ENCODE measurements at regions not wholly inside any gene's neighbourhood (a gene's known extent, or its start where the extent isn't known, plus 50 kb on each side); places are given as distances from the start of the nearest gene placed in this dataset.

DNA sequence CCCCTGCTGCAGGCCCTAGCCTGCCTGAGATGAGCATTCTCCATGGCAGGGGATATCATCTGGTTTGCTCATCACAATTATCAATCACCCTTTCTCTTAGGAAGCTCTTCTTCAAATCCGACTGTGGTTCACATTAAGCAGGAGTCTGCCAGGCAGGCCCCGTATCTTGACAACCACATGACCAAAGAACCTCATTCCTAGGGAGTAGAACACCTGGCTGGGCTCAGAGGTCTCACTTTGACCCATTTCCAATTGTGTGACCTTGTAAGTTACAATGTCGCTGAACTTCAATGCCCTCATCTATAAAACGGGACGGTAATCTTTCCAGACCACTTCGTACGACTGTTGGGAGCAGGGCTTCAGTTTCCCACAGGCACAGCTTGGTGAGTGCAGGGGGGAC is 156.4 kb upstream of the PCBD1 start:
- Histone ChIP-seq H3K4me1 (no peaks in the 10 kb centered on the region), H3K9me3 (no peaks in the 10 kb centered on the region), H3K36me3 (ENCODE audit: control insufficient read depth, insufficient read depth, low read length) (no peaks in the 10 kb centered on the region), H3K27me3 (replicated peaks; ENCODE audit: control insufficient read depth, insufficient read depth, low read length) (peaks cover 2% of the 10 kb centered on the region), H3K4me3 (ENCODE audit: low read depth, low read length) (no peak overlapping the region)
- ChIA-PET POLR2A (no interaction called here), CTCF (no interaction called here)
- DNase-seq: no peak
- no peak overlapping the region for H3K4me3 Mint-ChIP-seq (ENCODE audit: unreplicated experiment)
- TF ChIP-seq, protein P1, sequence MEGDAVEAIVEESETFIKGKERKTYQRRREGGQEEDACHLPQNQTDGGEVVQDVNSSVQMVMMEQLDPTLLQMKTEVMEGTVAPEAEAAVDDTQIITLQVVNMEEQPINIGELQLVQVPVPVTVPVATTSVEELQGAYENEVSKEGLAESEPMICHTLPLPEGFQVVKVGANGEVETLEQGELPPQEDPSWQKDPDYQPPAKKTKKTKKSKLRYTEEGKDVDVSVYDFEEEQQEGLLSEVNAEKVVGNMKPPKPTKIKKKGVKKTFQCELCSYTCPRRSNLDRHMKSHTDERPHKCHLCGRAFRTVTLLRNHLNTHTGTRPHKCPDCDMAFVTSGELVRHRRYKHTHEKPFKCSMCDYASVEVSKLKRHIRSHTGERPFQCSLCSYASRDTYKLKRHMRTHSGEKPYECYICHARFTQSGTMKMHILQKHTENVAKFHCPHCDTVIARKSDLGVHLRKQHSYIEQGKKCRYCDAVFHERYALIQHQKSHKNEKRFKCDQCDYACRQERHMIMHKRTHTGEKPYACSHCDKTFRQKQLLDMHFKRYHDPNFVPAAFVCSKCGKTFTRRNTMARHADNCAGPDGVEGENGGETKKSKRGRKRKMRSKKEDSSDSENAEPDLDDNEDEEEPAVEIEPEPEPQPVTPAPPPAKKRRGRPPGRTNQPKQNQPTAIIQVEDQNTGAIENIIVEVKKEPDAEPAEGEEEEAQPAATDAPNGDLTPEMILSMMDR (IDR thresholded peaks at IDR 0.05; ENCODE audit: insufficient read depth in 1 of 2, low read depth in 1 of 2, low read length in 1 of 2, severe bottlenecking in 1 of 2, unreplicated experiment in 1 of 2): no peak
- H3K27me3 Mint-ChIP-seq (ENCODE audit: insufficient read depth, unreplicated experiment): peaks cover 15% of the 10 kb centered on the region
- H3K9me3 Mint-ChIP-seq (ENCODE audit: unreplicated experiment): no peaks in the 10 kb centered on the region
- H3K4me1 Mint-ChIP-seq (ENCODE audit: low read depth, unreplicated experiment): no peaks in the 10 kb centered on the region
- no peaks in the 10 kb centered on the region for H3K36me3 Mint-ChIP-seq (ENCODE audit: insufficient read depth, unreplicated experiment)
- BruUV-seq (replicated peaks): no TSS peak
- H3K27ac Mint-ChIP-seq (ENCODE audit: unreplicated experiment): no peak overlapping the region
- intact Hi-C loops (cut with micrococcal nuclease; ENCODE audit: unreplicated experiment): no loop called here

DNA sequence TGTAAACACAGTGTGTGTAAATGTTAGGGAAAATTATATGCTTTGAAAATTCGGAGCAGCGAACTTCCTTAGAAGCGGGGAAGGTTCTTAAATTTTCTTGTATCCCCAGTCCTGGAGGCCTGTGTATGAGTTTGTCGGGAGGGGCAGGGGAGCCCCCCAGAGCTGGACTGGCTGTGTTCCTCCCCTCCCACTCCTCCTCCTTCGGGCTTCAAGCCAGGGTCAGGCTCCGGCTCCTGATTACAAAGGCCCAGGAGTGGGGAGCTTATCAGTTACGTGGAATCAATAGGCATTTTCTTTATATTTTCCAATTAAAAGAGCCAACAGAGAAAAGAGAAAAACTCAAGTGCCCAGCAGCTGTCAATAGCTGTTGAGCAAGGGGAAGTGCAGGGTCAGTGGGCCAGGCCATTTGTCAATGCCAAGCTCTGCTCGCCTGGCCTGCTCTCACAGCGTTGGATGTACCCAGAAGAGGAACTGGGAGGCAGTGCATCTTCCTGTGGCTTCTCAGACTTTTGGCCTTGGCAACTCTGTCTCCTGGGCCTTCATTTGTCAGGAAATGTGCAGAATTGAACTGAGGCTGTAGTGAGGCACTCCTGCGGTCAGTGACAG is 156.9 kb upstream of the PCBD1 start:
- intact Hi-C loops (cut with micrococcal nuclease; ENCODE audit: unreplicated experiment): no loop called here
- ChIA-PET CTCF (no interaction called here), POLR2A (no interaction called here)
- no peak overlapping the region for H3K4me3 ChIP-seq (ENCODE audit: low read depth, low read length)
- Mint-ChIP-seq H3K4me1 (ENCODE audit: low read depth, unreplicated experiment) (no peaks in the 10 kb centered on the region), H3K4me3 (ENCODE audit: unreplicated experiment) (no peak overlapping the region), H3K27ac (ENCODE audit: unreplicated experiment) (no peak overlapping the region), H3K36me3 (ENCODE audit: insufficient read depth, unreplicated experiment) (no peaks in the 10 kb centered on the region), H3K9me3 (ENCODE audit: unreplicated experiment) (no peaks in the 10 kb centered on the region), H3K27me3 (ENCODE audit: insufficient read depth, unreplicated experiment) (peaks cover 13% of the 10 kb centered on the region)
- no peaks in the 10 kb centered on the region for H3K4me1 ChIP-seq
- H3K27me3 ChIP-seq (replicated peaks; ENCODE audit: control insufficient read depth, insufficient read depth, low read length): peaks cover 2% of the 10 kb centered on the region
- no peaks in the 10 kb centered on the region for H3K36me3 ChIP-seq (ENCODE audit: control insufficient read depth, insufficient read depth, low read length)
- TF ChIP-seq, protein P1 (IDR thresholded peaks at IDR 0.05; ENCODE audit: insufficient read depth in 1 of 2, low read depth in 1 of 2, low read length in 1 of 2, severe bottlenecking in 1 of 2, unreplicated experiment in 1 of 2): no peak
- DNase-seq: no peak
- no peaks in the 10 kb centered on the region for H3K9me3 ChIP-seq
- no TSS peak for BruUV-seq (replicated peaks)

DNA sequence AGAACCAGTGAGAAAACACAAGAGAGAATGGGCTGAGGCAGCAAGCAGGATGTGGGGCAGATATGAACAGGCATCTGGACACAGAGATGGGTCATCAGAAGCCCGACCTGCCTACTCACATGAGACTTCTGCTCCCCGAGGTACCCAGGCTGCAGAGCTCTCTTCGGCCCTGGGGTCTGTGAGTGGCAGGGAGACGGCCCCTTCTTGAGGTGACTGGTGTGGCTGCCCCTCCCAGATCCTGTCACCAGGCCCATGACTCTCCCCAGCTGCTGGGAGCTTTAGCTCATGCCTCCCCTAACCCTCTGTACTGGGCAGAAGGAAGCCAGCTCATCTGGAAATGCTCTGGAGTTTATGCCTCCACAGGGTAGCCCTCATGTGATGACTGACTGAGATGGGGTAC is 157.6 kb upstream of the PCBD1 start:
- BruUV-seq (replicated peaks): no TSS peak
- CTCF ChIA-PET: interaction anchor here (0.5 kb wide), 1 partner anchor 996 kb away, joined by 3 read pairs; no protein-coding TSS in a partner anchor

More for the DNA sequence above, 157.6 kb upstream of the PCBD1 start:
- no peaks in the 10 kb centered on the region for H3K36me3 Mint-ChIP-seq (ENCODE audit: insufficient read depth, unreplicated experiment)
- TF ChIP-seq, protein P1 (IDR thresholded peaks at IDR 0.05; ENCODE audit: insufficient read depth in 1 of 2, low read depth in 1 of 2, low read length in 1 of 2, severe bottlenecking in 1 of 2, unreplicated experiment in 1 of 2): no peak
- DNase-seq: no peak
- H3K27me3 ChIP-seq (replicated peaks; ENCODE audit: control insufficient read depth, insufficient read depth, low read length): peaks cover 2% of the 10 kb centered on the region
- H3K9me3 Mint-ChIP-seq (ENCODE audit: unreplicated experiment): no peaks in the 10 kb centered on the region
- H3K27ac Mint-ChIP-seq (ENCODE audit: unreplicated experiment): no peak overlapping the region
- no peaks in the 10 kb centered on the region for H3K4me1 Mint-ChIP-seq (ENCODE audit: low read depth, unreplicated experiment)
- intact Hi-C loops (cut with micrococcal nuclease; ENCODE audit: unreplicated experiment): no loop called here
- H3K36me3 ChIP-seq (ENCODE audit: control insufficient read depth, insufficient read depth, low read length): no peaks in the 10 kb centered on the region
- H3K27me3 Mint-ChIP-seq (ENCODE audit: insufficient read depth, unreplicated experiment): peaks cover 16% of the 10 kb centered on the region
- H3K4me1 ChIP-seq: no peaks in the 10 kb centered on the region
- no peak overlapping the region for H3K4me3 ChIP-seq (ENCODE audit: low read depth, low read length)
- POLR2A ChIA-PET: no interaction called here
- H3K4me3 Mint-ChIP-seq (ENCODE audit: unreplicated experiment): no peak overlapping the region
- H3K9me3 ChIP-seq: no peaks in the 10 kb centered on the region

Data from Caco-2 (cell line).